HG02970 (cell line): ENCODE measurements at regions not wholly inside any gene's neighbourhood (a gene's known extent, or its start where the extent isn't known, plus 50 kb on each side); places are given as distances from the start of the nearest gene placed in this dataset.
"Not testable (repeated sequence)": the region's sequence is repeated elsewhere in the genome, so short reads cannot be mapped to it uniquely, and the experiment has no call there.

Source experiments
- ATAC-seq: cut with Tn5 transposase; IDR thresholded peaks from one replicate; pipeline ENCODE4 v1.9.1; 2021; ENCODE audit warnings: mild to moderate bottlenecking, moderate library complexity, moderate number of reproducible peaks; ENCODE audit not compliant: unreplicated experiment, low FRiP score

GRCh38 chr13:88360761-88361160 is 689.6 kb downstream of the SLITRK5 start:
- ATAC-seq = no peak

DNA sequence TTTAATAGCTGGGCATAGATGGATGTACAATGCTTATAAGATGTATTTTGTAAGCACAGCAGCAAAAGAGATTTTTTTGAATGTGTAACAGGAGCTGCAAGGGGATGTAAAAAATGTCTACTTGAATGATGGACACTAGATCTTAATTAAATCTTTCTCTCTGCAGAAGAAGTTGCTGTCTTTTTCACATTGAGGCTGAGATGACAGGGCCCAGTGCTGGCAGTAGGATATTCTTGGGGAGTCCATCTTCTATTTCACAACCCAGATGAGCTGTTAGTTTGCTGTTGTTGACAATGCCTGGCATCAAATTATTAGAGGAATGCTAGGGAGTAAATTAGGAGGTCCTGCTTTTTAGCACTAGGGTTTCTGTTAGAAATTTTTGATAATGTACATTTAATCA is 698.7 kb downstream of the SLITRK5 start:
- ATAC-seq = no peak

DNA sequence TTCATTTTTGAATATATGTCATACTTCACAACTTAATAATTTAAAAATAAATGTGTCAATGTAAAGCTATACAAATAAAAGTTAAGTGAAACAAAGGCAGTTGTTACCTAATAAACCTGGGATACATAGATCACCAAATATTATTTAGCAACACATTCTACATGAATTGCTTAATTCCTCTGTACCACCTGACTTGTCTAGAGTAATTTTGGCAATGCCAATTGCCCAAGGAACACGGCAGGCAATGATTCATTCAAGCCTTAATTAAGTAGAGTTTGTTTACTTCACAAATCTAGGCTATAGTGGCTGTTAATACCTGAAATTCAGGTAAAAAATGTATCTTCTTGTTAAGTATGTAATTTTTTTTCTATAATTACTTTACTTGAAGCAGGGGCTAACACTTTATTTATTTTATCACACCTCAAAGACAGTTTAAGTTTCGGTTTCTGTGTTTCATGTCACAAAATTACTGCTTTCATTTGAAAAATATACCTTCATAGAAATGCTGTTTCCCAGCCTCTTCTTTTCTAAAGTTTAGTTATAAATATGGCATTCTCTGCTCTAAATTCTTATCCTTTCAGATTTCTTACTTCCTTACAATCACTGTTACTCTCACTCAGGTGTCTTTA is 705.7 kb downstream of the SLITRK5 start:
- no peak for ATAC-seq

- ATAC-seq = no peak
Measured at GRCh38 chr13:88377852-88378251, 706.7 kb downstream of the SLITRK5 start.

DNA sequence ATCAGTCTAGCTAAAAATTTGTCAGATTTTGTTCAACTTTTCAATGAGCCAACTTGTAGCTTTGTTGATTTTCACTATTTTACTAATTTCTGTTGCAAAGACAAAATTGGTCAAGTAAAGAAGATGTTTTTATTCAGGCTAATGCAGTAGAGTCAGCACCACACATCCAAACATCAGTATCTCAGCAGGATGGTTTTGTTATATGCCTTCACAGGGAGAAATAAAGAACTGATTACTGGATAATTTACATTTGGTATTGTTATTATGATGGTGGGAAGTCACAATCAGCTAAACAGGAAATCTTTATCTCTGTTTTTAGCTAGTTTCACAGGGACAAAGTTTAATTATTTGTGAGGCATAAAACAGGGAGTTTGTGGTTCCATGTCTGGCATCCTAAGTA is 713.4 kb downstream of the SLITRK5 start:
- ATAC-seq = no peak

GRCh38 chr13:88395804-88396203 is 724.6 kb downstream of the SLITRK5 start:
- no peak for ATAC-seq

DNA sequence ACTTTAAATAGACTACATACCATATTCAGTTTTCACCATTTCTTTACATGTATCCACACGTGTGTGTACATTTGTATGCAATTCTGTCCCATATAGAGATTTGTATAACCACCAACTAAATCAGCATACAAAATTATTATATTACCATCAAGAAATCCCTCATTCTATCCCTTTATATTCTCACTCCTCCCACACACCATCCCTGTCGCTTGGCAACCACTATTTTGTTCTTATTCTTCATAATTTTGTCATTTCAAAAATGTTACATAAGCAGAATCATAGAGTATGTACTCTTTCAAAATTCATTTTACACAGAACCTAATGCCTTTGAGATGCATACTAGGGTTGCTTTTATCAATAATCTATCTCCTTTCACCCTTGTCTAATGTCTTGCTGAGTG is 740.5 kb downstream of the SLITRK5 start:
- no peak for ATAC-seq

GRCh38 chr13:88417801-88418200 is 746.6 kb downstream of the SLITRK5 start:
- no peak for ATAC-seq

DNA sequence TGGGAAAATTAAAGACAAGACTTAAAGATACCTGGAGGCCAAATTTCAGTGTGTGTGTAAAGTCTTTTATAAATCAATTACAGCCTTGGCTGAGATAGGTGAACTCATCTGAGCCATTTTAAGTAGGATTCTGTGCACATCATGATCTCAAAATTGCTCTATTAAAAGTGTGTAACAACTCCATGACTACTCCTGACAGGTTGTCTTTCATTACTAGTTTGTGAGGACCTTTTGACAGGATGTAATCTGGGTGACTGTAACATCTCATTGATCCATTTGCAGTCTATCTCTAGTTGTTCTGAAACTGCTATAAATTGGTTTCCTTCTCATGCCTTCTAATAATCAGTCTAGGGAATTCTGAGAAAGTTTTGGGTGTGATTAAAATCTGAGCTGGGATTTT is 753.3 kb downstream of the SLITRK5 start:
- no peak for ATAC-seq

DNA sequence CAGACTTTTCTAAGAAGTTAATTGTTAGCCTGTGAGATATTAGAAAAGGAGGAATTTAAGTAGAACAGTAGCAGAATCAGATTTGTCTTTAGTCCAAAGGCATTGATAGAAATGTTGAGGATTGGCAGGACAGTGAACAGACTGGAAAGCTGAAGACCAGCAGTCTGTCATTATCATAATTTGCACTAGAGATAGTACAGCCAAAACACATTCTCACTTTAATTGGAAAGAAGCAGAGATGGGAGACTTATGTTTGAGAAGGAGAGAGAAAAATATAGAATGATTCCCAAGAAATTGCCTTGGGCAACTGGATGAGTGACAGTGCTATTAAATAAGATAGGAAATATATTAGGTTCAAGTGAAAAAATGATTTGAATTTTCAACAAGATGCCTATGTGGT is 755.5 kb downstream of the SLITRK5 start:
- no peak for ATAC-seq

- no peak for ATAC-seq
Measured at GRCh38 chr13:88429862-88430261, 758.7 kb downstream of the SLITRK5 start.

- no peak for ATAC-seq
Measured at GRCh38 chr13:88434953-88435352, 763.8 kb downstream of the SLITRK5 start.

DNA sequence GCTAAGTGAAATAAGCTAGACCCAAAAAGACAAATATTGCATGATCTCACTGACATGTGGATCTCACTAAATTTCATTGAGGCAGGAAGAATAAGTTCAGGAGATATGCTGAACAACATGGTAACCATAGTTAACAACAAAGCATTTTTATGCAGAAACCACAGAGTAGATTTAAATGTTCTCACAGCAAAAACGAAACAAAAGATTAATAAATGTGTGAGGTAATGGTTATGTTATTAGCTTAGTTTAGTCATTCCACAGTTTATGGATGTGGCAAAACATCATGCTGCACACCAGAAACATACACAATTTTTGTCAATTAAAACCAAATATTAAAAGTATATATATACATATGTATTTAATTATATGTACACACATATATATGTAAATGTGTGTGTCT is 765.8 kb downstream of the SLITRK5 start:
- no peak for ATAC-seq

DNA sequence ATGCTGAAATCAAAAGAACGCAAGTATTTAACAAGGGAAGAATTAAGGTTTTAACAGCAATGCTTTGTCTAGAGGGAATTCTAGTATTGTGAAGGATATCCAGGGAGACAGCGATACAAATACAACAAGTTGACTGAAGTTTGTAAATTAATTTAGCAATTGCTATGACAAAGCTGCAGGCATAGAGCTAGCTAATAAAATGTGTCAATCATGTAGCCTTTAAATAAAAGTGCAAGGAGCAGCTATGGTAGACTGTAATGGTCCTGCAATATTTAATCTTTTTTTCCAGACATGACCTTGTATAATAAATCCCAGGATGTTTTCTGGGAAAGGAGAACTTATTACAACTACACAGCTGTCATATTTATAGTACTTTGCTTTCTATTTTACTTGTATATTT is 779.3 kb downstream of the SLITRK5 start:
- no peak for ATAC-seq

- no peak for ATAC-seq
Measured at GRCh38 chr13:88456151-88456550, 785.0 kb downstream of the SLITRK5 start.

DNA sequence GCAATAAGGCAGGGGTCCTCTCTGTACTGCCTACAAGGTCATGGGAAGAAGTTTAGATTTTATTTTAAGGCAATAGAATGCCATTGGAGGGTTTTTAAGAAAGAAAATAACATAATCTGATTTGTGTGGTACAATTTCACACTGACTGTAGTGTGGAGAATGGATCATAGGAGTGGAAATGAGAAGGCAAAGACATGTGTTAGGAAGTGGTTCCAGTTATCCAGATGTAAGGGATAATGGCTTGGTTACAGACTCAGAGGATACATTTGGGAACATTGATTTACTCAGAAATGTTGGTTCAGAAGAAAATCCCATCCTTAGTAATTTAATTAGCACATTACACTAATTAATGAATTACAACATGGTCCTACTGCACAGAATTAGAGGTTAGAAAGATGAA is 788.2 kb downstream of the SLITRK5 start:
- ATAC-seq = no peak

GRCh38 chr13:88461272-88462009 is 790.3 kb downstream of the SLITRK5 start:
- no peak for ATAC-seq

GRCh38 chr13:88464851-88465250 is 793.7 kb downstream of the SLITRK5 start:
- ATAC-seq = no peak

GRCh38 chr13:88472316-88472715 is 801.1 kb downstream of the SLITRK5 start:
- no peak for ATAC-seq

GRCh38 chr13:88483202-88483601 is 812.0 kb downstream of the SLITRK5 start:
- no peak for ATAC-seq

GRCh38 chr13:88507909-88508308 is 836.7 kb downstream of the SLITRK5 start:
- no peak for ATAC-seq

DNA sequence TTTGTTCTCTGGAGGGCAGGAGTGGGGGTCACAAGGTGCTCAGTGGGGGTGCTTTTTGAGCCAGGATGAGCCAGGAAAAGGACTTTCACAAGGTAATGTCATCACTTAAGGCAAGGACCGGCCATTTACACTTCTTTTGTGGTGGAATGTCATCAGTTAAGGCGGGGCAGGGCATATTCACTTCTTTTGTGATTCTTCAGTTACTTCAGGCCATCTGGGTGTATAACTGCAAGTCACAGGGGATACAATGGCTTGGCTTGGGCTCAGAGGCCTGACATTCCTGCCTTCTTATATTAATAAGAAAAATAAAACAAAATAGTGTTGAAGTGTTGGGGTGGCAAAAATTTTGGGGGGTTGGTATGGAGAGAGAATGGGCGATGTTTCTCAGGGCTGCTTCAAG is 841.8 kb downstream of the SLITRK5 start:
- ATAC-seq = not testable (repeated sequence)
